CD14-positive monocyte (primary cell): ENCODE measurements at regions not wholly inside any gene's neighbourhood (a gene's known extent, or its start where the extent isn't known, plus 50 kb on each side); places are given as distances from the start of the nearest gene placed in this dataset.

ENCODE experiments used
- DNase-seq, 3 donors: peaks; one replicate each; pipeline ENCODE4 v3.0.0-alpha.2; 2011 to 2022
- H2AFZ ChIP-seq: 2 replicates; pipeline ENCODE4 v1.6.0; 2012; ENCODE audit warnings: mild to moderate bottlenecking, low read depth, low read length, inconsistent platforms; ENCODE audit not compliant: insufficient read depth, poor library complexity, severe bottlenecking
- H3K27ac ChIP-seq, 2 donors: 1 replicate in 1 of 2; 2 replicates in 1 of 2; pipeline ENCODE4 v1.5.1; 2012 to 2013; ENCODE audit warnings: low read length in 2 of 2, control low read depth in 1 of 2, inconsistent platforms in 1 of 2, low read depth in 1 of 2, mild to moderate bottlenecking in 1 of 2
- H3K27me3 ChIP-seq, 2 donors: one replicate each; pipeline versions ENCODE4 v1.6.0 to v1.6.1; 2011 to 2013; ENCODE audit warnings: low read length in 2 of 2; ENCODE audit not compliant: control insufficient read depth in 2 of 2, insufficient read depth in 2 of 2
- H3K36me3 ChIP-seq, 2 donors: replicated peaks in 1 of 2; 1 replicate in 1 of 2; 2 replicates in 1 of 2; pipeline versions ENCODE4 v1.5.1 to v1.6.1; 2012 to 2013; ENCODE audit warnings: low read length in 2 of 2, control low read depth in 1 of 2, inconsistent platforms in 1 of 2, mild to moderate bottlenecking in 1 of 2; ENCODE audit not compliant: insufficient read depth in 2 of 2, control insufficient read depth in 1 of 2
- H3K4me1 ChIP-seq, 2 donors: 1 replicate in 1 of 2; 2 replicates in 1 of 2; pipeline versions ENCODE4 v1.5.1 to v1.6.1; 2012 to 2013; ENCODE audit warnings: low read length in 2 of 2, control low read depth in 1 of 2, inconsistent platforms in 1 of 2, mild to moderate bottlenecking in 1 of 2, moderate library complexity in 1 of 2; ENCODE audit not compliant: insufficient read depth in 2 of 2, control insufficient read depth in 1 of 2
- H3K4me2 ChIP-seq: replicated peaks from 2 replicates; pipeline ENCODE3; 2012; ENCODE audit warnings: low read length, moderate library complexity, mild to moderate bottlenecking; ENCODE audit not compliant: poor library complexity, severe bottlenecking; ENCODE audit errors: extremely low read depth
- H3K4me3 ChIP-seq, 3 experiments: fragments of 200-600 bp in 1 of 3; sonication (generic) in 1 of 3; replicated peaks in 1 of 3; 1 replicate in 2 of 3; 2 replicates in 1 of 3; pipeline ENCODE4 v1.5.1; 2011 to 2013; ENCODE audit warnings: low read length in 3 of 3, mild to moderate bottlenecking in 3 of 3, control low read depth in 2 of 3, low read depth in 2 of 3, inconsistent platforms in 1 of 3, moderate library complexity in 1 of 3
- H3K79me2 ChIP-seq: 2 replicates; pipeline ENCODE4 v1.6.0; 2012; ENCODE audit warnings: mild to moderate bottlenecking, control low read depth, inconsistent platforms, low read length, moderate library complexity; ENCODE audit not compliant: insufficient read depth
- H3K9ac ChIP-seq: 2 replicates; pipeline ENCODE4 v1.6.0; 2017; ENCODE audit warnings: low read length, mild to moderate bottlenecking; ENCODE audit not compliant: insufficient read depth, poor library complexity, severe bottlenecking
- H3K9me3 ChIP-seq, 2 donors: replicated peaks in 1 of 2; 1 replicate in 1 of 2; 2 replicates in 1 of 2; pipeline versions ENCODE4 v1.5.1 to v1.6.1; 2012 to 2013; ENCODE audit warnings: low read length in 2 of 2, control low read depth in 1 of 2; ENCODE audit not compliant: control insufficient read depth in 1 of 2, insufficient read depth in 1 of 2
- H4K20me1 ChIP-seq: 2 replicates; pipeline ENCODE4 v1.6.0; 2012; ENCODE audit warnings: mild to moderate bottlenecking, low read length, control low read depth, moderate library complexity; ENCODE audit not compliant: insufficient read depth
- H3K27ac Mint-ChIP-seq, 7 donors: one replicate each; pipeline ENCODE4 v1.8.0; 2020; ENCODE audit warnings: mild to moderate bottlenecking in 7 of 7, mixed read lengths in 7 of 7, moderate library complexity in 6 of 7, inconsistent platforms in 2 of 7
- H3K27me3 Mint-ChIP-seq, 3 donors: one replicate each; pipeline ENCODE4 v1.8.0; 2021 to 2022; ENCODE audit warnings: low read depth in 3 of 3, mild to moderate bottlenecking in 3 of 3, mixed read lengths in 3 of 3, moderate library complexity in 3 of 3, inconsistent platforms in 1 of 3
- H3K36me3 Mint-ChIP-seq, 2 donors: one replicate each; pipeline ENCODE4 v1.8.0; 2020; ENCODE audit warnings: mixed read lengths in 2 of 2, inconsistent platforms in 1 of 2, mild to moderate bottlenecking in 1 of 2
- H3K4me1 Mint-ChIP-seq: one replicate; pipeline ENCODE4 v1.8.0; 2020; ENCODE audit warnings: mild to moderate bottlenecking, mixed read lengths
- H3K4me3 Mint-ChIP-seq, 2 donors: one replicate each; pipeline ENCODE4 v1.8.0; 2020; ENCODE audit warnings: mild to moderate bottlenecking in 2 of 2, mixed read lengths in 2 of 2, moderate library complexity in 1 of 2
- H3K9me3 Mint-ChIP-seq, 7 donors: one replicate each; pipeline ENCODE4 v1.8.0; 2020 to 2022; ENCODE audit warnings: mixed read lengths in 7 of 7, mild to moderate bottlenecking in 6 of 7, moderate library complexity in 6 of 7, inconsistent platforms in 2 of 7
- WGBS: methylation state at CpG from one replicate; pipeline ENCODE4 v1.1.5; 2013; ENCODE audit warnings: missing lambda C conversion rate; ENCODE audit not compliant: insufficient coverage; 5-methylcytosine and 5-hydroxymethylcytosine counted together
- intact Hi-C, 2 donors: fragments of 100-400 bp; cut with micrococcal nuclease; formaldehyde crosslinking; loops; one replicate each; pipeline versions ENCODE4 v1.15.0 to v1.15.1; 2023
- TF ChIP-seq, protein P1 (sequence below): fragments of 200-600 bp; IDR thresholded peaks from one replicate; pipeline ENCODE4 v1.8.0; 2022; ENCODE audit warnings: antibody characterized with exemption, mild to moderate bottlenecking

DNA sequence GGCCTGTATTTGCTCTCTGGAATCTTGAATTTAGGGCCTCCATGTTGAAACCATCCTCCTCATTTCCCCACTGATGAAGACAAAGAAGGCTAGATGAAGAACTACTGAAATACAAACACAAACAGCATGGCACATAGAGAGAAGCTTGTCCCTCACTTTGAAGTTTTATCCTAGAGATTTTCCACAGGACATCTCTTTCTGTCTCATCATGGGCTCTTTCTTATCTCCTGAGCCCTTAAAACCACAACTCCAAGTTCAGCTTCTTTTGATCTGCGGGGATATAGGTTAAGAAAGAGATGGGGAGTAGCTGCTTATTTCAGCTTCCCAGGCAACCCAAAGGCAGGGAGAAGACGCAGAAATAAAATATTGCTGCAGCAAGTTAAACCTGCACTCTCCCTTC is 213.1 kb upstream of the LRIG1 start:
- Mint-ChIP-seq H3K27me3 (peaks cover 2 to 7% (median 6%) of the 10 kb centered on the region in 3 donors), H3K4me3 (no peak overlapping the region), H3K4me1 (no peaks in the 10 kb centered on the region), H3K9me3 (peaks cover 0 to 2% (median 0%) of the 10 kb centered on the region in 7 donors), H3K36me3 (no peaks in the 10 kb centered on the region), H3K27ac (no peak overlapping the region)
- H3K9ac ChIP-seq = no peak overlapping the region
- no CpG with 5 or more reads among the region's 2 CpGs for WGBS
- H2AFZ ChIP-seq = no peak overlapping the region
- DNase-seq = no peak
- no peak overlapping the region for H3K4me3 ChIP-seq
- H4K20me1 ChIP-seq = no peaks in the 10 kb centered on the region
- no peaks in the 10 kb centered on the region for H3K9me3 ChIP-seq
- TF ChIP-seq, protein P1, sequence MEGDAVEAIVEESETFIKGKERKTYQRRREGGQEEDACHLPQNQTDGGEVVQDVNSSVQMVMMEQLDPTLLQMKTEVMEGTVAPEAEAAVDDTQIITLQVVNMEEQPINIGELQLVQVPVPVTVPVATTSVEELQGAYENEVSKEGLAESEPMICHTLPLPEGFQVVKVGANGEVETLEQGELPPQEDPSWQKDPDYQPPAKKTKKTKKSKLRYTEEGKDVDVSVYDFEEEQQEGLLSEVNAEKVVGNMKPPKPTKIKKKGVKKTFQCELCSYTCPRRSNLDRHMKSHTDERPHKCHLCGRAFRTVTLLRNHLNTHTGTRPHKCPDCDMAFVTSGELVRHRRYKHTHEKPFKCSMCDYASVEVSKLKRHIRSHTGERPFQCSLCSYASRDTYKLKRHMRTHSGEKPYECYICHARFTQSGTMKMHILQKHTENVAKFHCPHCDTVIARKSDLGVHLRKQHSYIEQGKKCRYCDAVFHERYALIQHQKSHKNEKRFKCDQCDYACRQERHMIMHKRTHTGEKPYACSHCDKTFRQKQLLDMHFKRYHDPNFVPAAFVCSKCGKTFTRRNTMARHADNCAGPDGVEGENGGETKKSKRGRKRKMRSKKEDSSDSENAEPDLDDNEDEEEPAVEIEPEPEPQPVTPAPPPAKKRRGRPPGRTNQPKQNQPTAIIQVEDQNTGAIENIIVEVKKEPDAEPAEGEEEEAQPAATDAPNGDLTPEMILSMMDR = no peak
- H3K36me3 ChIP-seq = no peaks in the 10 kb centered on the region
- no peaks in the 10 kb centered on the region for H3K27me3 ChIP-seq
- H3K27ac ChIP-seq = no peak overlapping the region
- intact Hi-C loops = no loop called here
- no peaks in the 10 kb centered on the region for H3K79me2 ChIP-seq
- H3K4me1 ChIP-seq = no peaks in the 10 kb centered on the region
- no peak overlapping the region for H3K4me2 ChIP-seq

DNA sequence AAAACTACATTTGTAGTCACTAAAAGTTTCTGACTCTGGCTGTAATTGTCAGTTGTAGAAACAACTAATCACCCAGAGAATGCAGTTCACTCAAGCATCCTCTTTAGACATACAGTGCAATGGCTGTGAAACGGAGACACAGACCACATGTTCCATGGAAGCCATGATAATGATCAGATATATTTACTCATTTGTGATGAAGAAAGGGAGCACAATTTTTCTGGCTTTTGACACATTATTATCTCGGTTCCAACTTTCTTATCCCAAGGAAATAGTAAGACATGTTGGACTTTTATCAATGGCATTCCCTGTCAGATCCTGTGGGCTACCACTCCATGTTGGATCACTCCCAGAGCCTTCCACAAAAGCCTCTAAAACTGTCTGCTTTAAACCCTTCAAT is 215.0 kb upstream of the LRIG1 start:
- H3K36me3 ChIP-seq = no peaks in the 10 kb centered on the region
- WGBS = 100% methylated on average over 1 of the region's 2 CpGs

More for the DNA sequence above, 215.0 kb upstream of the LRIG1 start:
- H3K4me3 Mint-ChIP-seq = no peak overlapping the region
- Histone ChIP-seq H3K79me2 (no peaks in the 10 kb centered on the region), H4K20me1 (no peaks in the 10 kb centered on the region), H3K9me3 (no peaks in the 10 kb centered on the region), H3K27me3 (no peaks in the 10 kb centered on the region), H3K27ac (no peak overlapping the region), H3K4me2 (no peak overlapping the region), H3K9ac (no peak overlapping the region), H3K4me1 (no peaks in the 10 kb centered on the region), H2AFZ (no peak overlapping the region), H3K4me3 (no peak overlapping the region)
- H3K9me3 Mint-ChIP-seq = peaks cover 0 to 5% (median 0%) of the 10 kb centered on the region in 7 donors
- DNase-seq = no peak
- intact Hi-C loops = no loop called here
- TF ChIP-seq, protein P1 = no peak
- peaks cover 2 to 10% (median 4%) of the 10 kb centered on the region in 3 donors for H3K27me3 Mint-ChIP-seq
- no peak overlapping the region for H3K27ac Mint-ChIP-seq
- H3K4me1 Mint-ChIP-seq = no peaks in the 10 kb centered on the region
- no peaks in the 10 kb centered on the region for H3K36me3 Mint-ChIP-seq
